Spleen (tissue), 7 donors: ENCODE measurements at regions not wholly inside any gene's neighbourhood (a gene's known extent, or its start where the extent isn't known, plus 50 kb on each side); places are given as distances from the start of the nearest gene placed in this dataset.

Experiments used
- CTCF ChIP-seq, 11 experiments: fragments of 200-600 bp in 7 of 11; fragments of 450-650 bp in 4 of 11; sonication (generic) in 4 of 11; IDR thresholded peaks in 8 of 11; conservative IDR thresholded peaks in 3 of 11; 1 replicate in 7 of 11; 2 replicates in 4 of 11; pipeline versions ENCODE4 v1.4.0 to v1.8.0; 2016 to 2021; ENCODE audit warnings: antibody characterized with exemption in 11 of 11, inconsistent platforms in 4 of 11, mild to moderate bottlenecking in 1 of 11
- POLR2A ChIP-seq, 3 donors: fragments of 450-650 bp; IDR thresholded peaks; one replicate each; pipeline ENCODE4 v1.5.1; 2017; ENCODE audit warnings: antibody characterized with exemption in 3 of 3, mild to moderate bottlenecking in 1 of 3
- donor health status: DM: no; HTN: no; CAD: no; lungs with moderate emphysema.
- donor health status: DM: no; HTN: no; CAD: no.
- donor health status: DM: no; HTN: no; CAD: no.

- TF ChIP-seq CTCF (IDR thresholded peaks at IDR 0.05 in 8 of 11, conservative IDR thresholded peaks at IDR 0.05 in 3 of 11) (no peak), POLR2A (IDR thresholded peaks at IDR 0.05) (no peak)
Measured at GRCh38 chr5:125793470-125793869, 629.7 kb upstream of the GRAMD2B start.
